HS-27A (cell line): ENCODE measurements at regions not wholly inside any gene's neighbourhood (a gene's known extent, or its start where the extent isn't known, plus 50 kb on each side); places are given as distances from the start of the nearest gene placed in this dataset.
"Not testable (repeated sequence)": the region's sequence is repeated elsewhere in the genome, so short reads cannot be mapped to it uniquely, and the experiment has no call there.

Experiments
- DNase-seq: peaks from one replicate; pipeline ENCODE4 v3.0.0-alpha.2; 2012; ENCODE audit warnings: low read depth, missing footprints

GRCh38 chr7:25069900-25070443, 55.1 kb downstream of the CYCS start:
- peak; percentile 43 for DNase-seq

- no peak for DNase-seq
Measured at GRCh38 chr7:25068502-25069213, 56.4 kb downstream of the CYCS start.

DNA sequence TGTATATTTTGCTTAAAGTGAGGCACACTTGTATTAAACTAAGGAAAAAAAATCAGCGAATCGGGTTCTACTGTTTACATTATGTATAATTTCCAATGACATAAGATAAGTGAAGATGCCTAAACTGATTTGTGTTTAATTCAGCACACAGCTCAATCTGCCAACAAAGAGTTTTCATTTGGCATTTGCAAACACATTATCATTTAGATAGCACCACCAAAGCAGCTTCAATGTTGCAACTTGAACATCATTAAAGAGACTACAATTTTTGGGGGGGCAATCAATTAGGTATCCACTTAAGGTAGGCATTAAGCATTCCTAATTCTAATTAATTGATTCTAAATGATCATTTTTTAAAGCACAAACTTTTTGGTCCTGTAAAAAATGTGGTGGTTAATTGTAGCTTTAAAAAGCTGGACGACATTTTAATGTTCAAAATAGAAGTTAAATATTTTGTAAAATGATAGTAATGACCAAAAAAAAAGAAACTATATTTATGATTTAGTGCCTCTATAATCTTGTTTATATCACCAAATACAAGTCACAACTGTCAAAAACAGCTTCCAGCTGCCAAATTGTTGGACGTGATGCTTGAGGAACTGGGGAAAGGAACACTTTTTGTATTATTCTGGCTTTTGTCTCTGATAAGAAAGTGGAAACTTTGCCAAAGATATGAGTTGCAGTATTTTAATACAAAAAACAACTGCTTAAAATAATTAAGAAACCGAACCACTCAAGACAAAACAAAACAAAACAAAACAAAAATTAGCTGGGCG, 57.1 kb downstream of the CYCS start:
- DNase-seq, result no peak

DNA sequence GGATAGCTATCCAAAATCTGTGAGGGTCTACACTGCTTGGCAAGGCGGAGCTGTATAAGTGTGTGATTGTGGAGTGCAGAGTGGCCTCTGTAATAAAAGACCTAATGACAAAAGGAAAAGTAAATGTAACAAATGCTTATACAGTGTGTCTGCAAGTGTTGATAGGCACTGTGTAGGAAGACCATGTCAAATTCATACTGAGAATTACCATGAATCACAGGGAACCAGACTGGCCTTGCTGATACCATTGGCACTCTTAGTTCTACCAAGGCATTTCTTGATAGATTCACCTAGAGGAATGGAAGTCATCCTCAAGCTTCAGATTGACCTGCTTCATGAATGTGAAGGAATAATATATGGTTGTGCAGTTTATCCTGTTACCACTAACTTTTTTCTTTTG, 58.8 kb downstream of the CYCS start:
- no peak for DNase-seq

- no peak for DNase-seq
Measured at GRCh38 chr7:25062380-25062779, 62.7 kb downstream of the CYCS start.

- no peak for DNase-seq
Measured at GRCh38 chr7:25060487-25061055, 64.5 kb downstream of the CYCS start.

DNA sequence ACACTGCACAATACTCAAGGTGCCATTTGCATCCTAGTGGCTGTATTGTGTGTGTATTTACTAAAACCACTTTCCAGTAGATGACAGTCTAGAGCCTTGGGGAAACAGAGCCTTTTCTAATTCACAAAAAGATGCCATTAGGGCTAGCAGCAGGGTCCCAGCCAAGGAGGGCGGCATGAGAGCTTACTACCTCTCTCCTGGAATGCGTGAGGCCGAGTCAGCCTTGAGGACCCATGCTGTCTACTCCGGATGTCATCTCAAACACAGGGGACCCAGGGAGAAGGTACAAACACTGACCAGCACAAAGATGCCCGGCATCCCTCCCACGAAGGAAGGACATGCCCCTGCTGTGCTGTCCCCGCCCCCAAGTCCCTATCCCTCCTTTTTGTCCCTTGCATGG, 65.5 kb downstream of the CYCS start:
- no peak for DNase-seq

- no peak for DNase-seq
Measured at GRCh38 chr7:25056368-25056767, 68.7 kb downstream of the CYCS start.

DNA sequence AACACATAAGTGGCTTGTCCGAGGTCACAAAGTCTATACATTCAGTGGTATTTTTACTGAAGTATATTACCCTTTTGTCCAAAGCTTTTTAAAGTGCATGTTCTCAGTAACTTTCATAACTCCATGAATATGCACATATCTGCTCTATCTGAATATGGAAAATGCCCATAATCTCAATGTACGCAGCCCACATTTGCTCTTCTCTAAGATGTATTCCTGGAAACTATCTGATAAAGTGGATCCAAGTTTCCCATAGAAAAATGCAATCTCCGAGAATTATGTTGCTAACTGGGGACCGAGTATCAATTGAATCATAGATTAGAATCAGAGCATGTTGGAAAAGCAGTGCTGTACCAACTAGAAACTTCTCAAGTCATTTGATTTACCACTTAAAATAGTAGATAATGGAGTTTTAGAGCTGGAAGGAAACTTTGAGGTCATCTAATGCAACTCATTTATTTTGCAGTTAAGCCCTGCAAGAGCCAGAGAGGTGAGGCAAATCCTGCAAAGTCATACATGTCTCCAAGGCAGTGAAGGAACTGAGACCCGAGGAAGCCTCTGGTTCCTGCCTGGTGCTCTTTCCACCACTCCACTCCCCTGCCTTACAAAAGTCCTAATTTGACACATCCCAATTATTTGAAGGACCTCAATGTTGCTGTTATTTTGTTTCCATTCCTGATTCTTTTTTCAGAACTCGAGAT, 69.4 kb downstream of the CYCS start:
- no peak for DNase-seq

DNA sequence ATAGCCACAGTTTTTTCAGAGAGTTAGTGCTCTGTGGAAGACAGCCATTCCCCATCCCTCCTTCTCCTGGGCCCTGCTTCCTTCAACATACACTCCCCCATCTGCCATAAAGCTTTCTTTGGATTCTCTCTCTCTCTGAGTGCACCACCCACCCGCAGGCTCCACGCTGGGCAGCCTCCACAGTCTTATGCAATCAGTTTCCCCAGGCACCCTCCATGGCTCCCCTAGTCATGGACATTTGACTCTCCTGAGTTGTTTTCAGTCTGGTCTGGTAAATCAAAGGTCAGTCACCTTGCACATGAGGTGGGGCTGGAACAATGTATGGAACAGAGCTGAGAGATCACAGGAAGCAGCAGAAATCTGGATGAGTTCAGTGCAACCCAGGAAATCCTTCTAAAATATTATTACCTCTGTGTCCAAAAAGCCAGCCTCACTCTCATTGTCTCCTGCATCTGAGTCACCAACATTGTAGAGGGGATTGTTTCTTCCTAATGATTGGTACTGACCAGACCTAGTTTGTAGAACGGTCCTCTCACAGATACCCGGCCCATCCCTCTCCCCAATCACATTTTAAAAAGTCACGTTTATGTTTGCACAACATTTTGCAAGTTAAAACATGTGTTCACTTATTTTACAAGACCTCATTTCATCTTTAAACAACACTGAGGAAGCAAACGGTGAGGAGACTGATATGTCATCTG, 70.1 kb downstream of the CYCS start:
- no peak for DNase-seq

- no peak for DNase-seq
Measured at GRCh38 chr7:25050223-25050622, 70.2 kb upstream of the OSBPL3 start.

- DNase-seq, result no peak
Measured at GRCh38 chr7:25048444-25048834, 68.5 kb upstream of the OSBPL3 start.

GRCh38 chr7:25047571-25048443, 67.8 kb upstream of the OSBPL3 start:
- not testable (repeated sequence) for DNase-seq

- DNase-seq, result no peak
Measured at GRCh38 chr7:25037325-25037724, 57.3 kb upstream of the OSBPL3 start.

DNA sequence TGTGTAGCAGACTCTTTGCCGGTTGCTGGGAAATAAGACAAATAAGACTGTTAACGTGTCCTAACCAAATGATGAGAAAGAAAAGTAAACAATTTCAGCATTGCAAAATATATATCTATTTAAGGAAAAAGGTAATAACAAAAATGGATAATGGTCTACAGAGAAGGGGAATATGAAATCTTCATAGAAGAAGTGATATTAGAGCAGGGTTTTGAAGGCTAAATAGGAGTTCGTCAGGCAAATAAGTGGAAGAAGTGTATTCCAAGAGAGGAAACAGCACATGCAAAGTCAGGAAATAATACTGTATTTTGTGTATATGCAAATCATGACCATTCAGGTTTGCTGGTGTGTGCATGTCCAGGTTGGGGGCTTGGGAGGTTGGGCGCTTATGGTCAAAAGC, 55.3 kb upstream of the OSBPL3 start:
- DNase-seq, result no peak

- DNase-seq, result no peak
Measured at GRCh38 chr7:25034136-25034535, 54.2 kb upstream of the OSBPL3 start.

GRCh38 chr7:25032774-25033743, 53.1 kb upstream of the OSBPL3 start:
- no peak for DNase-seq

DNA sequence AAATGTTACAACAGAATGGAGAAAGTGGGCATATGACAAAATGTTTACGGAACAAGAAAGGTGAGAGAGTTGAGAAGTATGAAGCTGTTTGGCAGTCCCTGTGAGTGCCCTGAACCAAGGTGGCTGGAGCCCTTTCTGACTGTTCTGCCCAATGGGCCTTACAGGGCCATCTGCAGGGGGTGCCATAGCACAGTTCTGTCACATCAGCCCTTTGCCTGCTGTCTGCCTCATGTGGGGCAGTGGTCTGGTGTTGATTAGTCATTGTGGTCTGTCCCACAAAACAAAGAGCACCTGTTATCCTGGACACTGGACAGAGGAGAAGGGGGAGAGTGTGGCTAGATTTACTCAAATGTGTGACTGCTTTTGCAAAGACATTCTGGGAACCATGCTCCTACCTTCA, 51.5 kb upstream of the OSBPL3 start:
- DNase-seq, result no peak

DNA sequence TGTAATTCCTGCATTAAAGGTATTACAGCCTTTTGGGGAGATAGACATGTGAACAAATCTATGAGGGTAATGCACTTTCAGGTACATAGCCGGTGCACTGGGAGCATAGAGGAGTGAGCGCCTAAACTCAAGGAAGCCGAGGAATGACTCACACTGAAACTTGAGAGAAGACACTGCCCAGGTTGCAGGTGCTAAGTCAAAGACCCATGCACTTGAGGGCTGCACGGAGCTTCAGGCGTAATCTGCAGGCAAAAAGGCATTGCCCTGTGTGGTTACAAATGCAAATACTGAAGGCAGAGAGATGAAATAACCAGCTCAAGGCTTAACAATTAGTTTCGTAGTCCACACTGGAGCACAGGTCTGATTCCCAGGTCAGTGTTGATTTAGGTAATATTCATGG, 51.0 kb upstream of the OSBPL3 start:
- no peak for DNase-seq
